Calu3 (cell line): ENCODE measurements at regions not wholly inside any gene's neighbourhood (a gene's known extent, or its start where the extent isn't known, plus 50 kb on each side); places are given as distances from the start of the nearest gene placed in this dataset.

Experiments
- BruUV-seq: library from RNA; stranded (reverse); fragments of 400-500 nt; replicated peaks from 2 replicates; lab custom pipeline; 2021; lab: Mats Ljungman, UMichigan
- CTCF ChIA-PET: fragments of 300-600 bp; sonication (Branson Sonifier 250); formaldehyde crosslinking; loops from one replicate; lab custom pipeline; 2022; ENCODE audit warnings: antibody characterized with exemption; lab: Charles Lee
- DNase-seq: peaks from one replicate; pipeline ENCODE4 v3.0.0; 2022
- H3K27ac Mint-ChIP-seq: one replicate; pipeline ENCODE4 v1.8.0; 2022; ENCODE audit warnings: mixed read lengths; ENCODE audit not compliant: unreplicated experiment
- H3K27me3 Mint-ChIP-seq: one replicate; pipeline ENCODE4 v1.8.0; 2022; ENCODE audit warnings: mixed read lengths; ENCODE audit not compliant: unreplicated experiment
- H3K36me3 Mint-ChIP-seq: one replicate; pipeline ENCODE4 v1.8.0; 2022; ENCODE audit warnings: mild to moderate bottlenecking, moderate library complexity, mixed read lengths; ENCODE audit not compliant: insufficient read depth, unreplicated experiment
- H3K4me1 Mint-ChIP-seq: one replicate; pipeline ENCODE4 v1.8.0; 2022; ENCODE audit warnings: mild to moderate bottlenecking, low read depth, mixed read lengths; ENCODE audit not compliant: unreplicated experiment
- H3K4me3 Mint-ChIP-seq: one replicate; pipeline ENCODE4 v1.8.0; 2022; ENCODE audit warnings: mild to moderate bottlenecking, low read depth, moderate library complexity, mixed read lengths; ENCODE audit not compliant: unreplicated experiment
- H3K9me3 Mint-ChIP-seq: one replicate; pipeline ENCODE4 v1.8.0; 2022; ENCODE audit warnings: low read depth, mixed read lengths; ENCODE audit not compliant: unreplicated experiment
- CTCF ChIP-seq: fragments of 200-600 bp; IDR thresholded peaks from one replicate; pipeline ENCODE4 v1.8.0; 2022; ENCODE audit warnings: antibody characterized with exemption; ENCODE audit not compliant: unreplicated experiment
- intact Hi-C: fragments of 100-400 bp; cut with micrococcal nuclease; formaldehyde crosslinking; loops from one replicate; pipeline ENCODE4 v1.10.0; 2022; ENCODE audit not compliant: unreplicated experiment

- H3K27ac Mint-ChIP-seq, result no peak overlapping the region
- no peak for DNase-seq
Observed at GRCh38 chr1:194040496-194040895, 854.1 kb upstream of the B3GALT2 start.

DNA sequence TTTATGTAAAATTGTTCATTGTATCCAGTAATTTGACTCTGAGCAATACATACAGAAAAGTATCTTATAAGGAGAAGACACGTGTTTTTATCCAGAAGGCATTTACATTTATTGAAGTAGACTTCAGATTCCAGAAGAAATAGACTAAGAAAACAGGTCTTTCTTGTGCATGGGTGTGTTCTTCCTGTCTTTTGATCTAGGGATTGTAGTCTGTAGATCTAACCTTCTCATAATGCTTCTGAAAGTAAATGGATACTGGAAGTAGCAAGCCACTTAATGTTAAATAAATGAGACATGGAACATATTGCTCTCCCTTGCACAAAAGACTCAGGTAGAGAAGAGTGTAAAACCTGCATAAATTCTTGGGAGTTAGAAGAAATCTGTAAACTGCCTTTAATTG, 853.2 kb upstream of the B3GALT2 start:
- BruUV-seq, result no TSS peak
- Mint-ChIP-seq H3K4me1 (no peaks in the 10 kb centered on the region), H3K36me3 (no peaks in the 10 kb centered on the region), H3K27ac (no peak overlapping the region), H3K27me3 (no peaks in the 10 kb centered on the region), H3K4me3 (no peak overlapping the region), H3K9me3 (peaks cover 6% of the 10 kb centered on the region)
- intact Hi-C loops, result no loop called here
- TF ChIP-seq CTCF, result no peak
- CTCF ChIA-PET, result no interaction called here
- DNase-seq, result no peak

More at GRCh38 chr1:194040496-194040895, 854.1 kb upstream of the B3GALT2 start:
- peaks cover under 1% of the 10 kb centered on the region for H3K9me3 Mint-ChIP-seq
- H3K4me3 Mint-ChIP-seq, result no peak overlapping the region
- no peaks in the 10 kb centered on the region for H3K36me3 Mint-ChIP-seq
- no peak for TF ChIP-seq CTCF
- intact Hi-C loops, result no loop called here
- no TSS peak for BruUV-seq
- CTCF ChIA-PET, result interaction anchor here (0.6 kb wide), 1 partner anchor 776 kb away, joined by 4 read pairs; no protein-coding TSS in a partner anchor
- no peaks in the 10 kb centered on the region for H3K27me3 Mint-ChIP-seq
- H3K4me1 Mint-ChIP-seq, result no peaks in the 10 kb centered on the region

GRCh38 chr1:194033646-194034045, 847.2 kb upstream of the B3GALT2 start:
- Mint-ChIP-seq H3K9me3 (peaks cover 12% of the 10 kb centered on the region), H3K27ac (no peak overlapping the region), H3K4me3 (no peak overlapping the region), H3K4me1 (no peaks in the 10 kb centered on the region), H3K36me3 (no peaks in the 10 kb centered on the region), H3K27me3 (no peaks in the 10 kb centered on the region)
- CTCF ChIA-PET, result no interaction called here
- DNase-seq, result no peak
- TF ChIP-seq CTCF, result no peak
- BruUV-seq, result no TSS peak
- intact Hi-C loops, result no loop called here

DNA sequence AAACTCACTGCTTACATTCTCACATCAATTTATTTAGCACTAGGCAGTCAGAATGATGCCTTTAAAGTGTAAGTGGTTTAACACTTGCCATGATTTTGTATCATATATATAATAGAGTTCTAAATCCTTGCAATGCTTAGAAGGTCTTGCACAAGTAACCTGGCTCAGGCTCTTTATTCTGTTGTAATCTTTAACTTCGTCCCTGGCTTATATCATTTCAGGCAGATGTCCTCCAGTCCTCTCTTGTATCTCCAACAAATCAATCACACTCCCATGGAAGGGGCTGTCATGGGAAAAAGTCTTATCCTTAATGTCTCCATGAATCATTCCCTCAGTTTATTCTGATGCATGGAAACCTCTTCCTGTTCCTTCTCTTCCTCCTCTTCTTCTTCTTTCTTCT, 841.6 kb upstream of the B3GALT2 start:
- Mint-ChIP-seq H3K27ac (no peak overlapping the region), H3K9me3 (peaks cover 10% of the 10 kb centered on the region), H3K4me1 (peaks cover 14% of the 10 kb centered on the region), H3K4me3 (no peak overlapping the region), H3K27me3 (no peaks in the 10 kb centered on the region), H3K36me3 (no peaks in the 10 kb centered on the region)
- CTCF ChIA-PET, result no interaction called here
- BruUV-seq, result no TSS peak
- DNase-seq, result no peak
- intact Hi-C loops, result no loop called here
- TF ChIP-seq CTCF, result no peak

GRCh38 chr1:194026422-194026821, 840.0 kb upstream of the B3GALT2 start:
- BruUV-seq, result no TSS peak
- TF ChIP-seq CTCF, result no peak
- CTCF ChIA-PET, result no interaction called here
- no peak overlapping the region for H3K27ac Mint-ChIP-seq
- H3K9me3 Mint-ChIP-seq, result peaks cover 7% of the 10 kb centered on the region
- H3K4me3 Mint-ChIP-seq, result no peak overlapping the region
- intact Hi-C loops, result no loop called here
- H3K36me3 Mint-ChIP-seq, result no peaks in the 10 kb centered on the region
- DNase-seq, result no peak
- no peaks in the 10 kb centered on the region for H3K27me3 Mint-ChIP-seq
- peaks cover 14% of the 10 kb centered on the region for H3K4me1 Mint-ChIP-seq
